ENCODE measurements at regions not wholly inside any gene's neighbourhood (a gene's known extent, or its start where the extent isn't known, plus 50 kb on each side); places are given as distances from the start of the nearest gene placed in this dataset.

DNA sequence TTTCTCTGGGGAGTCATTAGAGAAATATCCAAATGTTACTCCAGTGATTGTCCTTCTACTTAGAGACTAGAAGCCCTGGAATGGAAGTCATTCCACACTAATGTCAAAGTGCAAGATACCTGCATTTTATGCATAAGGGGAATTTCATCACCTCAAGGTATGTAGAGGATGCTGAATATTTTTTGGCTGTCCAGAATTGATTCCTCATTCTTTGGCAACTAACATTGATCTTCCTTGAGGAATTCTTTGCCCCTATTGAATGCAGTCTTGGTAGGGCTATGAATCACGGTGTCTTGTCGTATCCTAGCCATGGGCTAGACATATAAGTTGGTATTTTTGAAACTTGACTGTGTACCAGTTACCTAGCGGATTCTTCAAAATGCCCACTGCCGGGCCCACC is 271.1 kb downstream of the CNTN3 start:
- TF ChIP-seq, protein P1, sequence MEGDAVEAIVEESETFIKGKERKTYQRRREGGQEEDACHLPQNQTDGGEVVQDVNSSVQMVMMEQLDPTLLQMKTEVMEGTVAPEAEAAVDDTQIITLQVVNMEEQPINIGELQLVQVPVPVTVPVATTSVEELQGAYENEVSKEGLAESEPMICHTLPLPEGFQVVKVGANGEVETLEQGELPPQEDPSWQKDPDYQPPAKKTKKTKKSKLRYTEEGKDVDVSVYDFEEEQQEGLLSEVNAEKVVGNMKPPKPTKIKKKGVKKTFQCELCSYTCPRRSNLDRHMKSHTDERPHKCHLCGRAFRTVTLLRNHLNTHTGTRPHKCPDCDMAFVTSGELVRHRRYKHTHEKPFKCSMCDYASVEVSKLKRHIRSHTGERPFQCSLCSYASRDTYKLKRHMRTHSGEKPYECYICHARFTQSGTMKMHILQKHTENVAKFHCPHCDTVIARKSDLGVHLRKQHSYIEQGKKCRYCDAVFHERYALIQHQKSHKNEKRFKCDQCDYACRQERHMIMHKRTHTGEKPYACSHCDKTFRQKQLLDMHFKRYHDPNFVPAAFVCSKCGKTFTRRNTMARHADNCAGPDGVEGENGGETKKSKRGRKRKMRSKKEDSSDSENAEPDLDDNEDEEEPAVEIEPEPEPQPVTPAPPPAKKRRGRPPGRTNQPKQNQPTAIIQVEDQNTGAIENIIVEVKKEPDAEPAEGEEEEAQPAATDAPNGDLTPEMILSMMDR (conservative IDR thresholded peaks at IDR 0.05), result no peak
- TF ChIP-seq EZH2 (IDR thresholded peaks at IDR 0.05; ENCODE audit: low read depth), result no peak

Data from PC-9 (cell line).